IMR-90 (cell line): ENCODE measurements at regions not wholly inside any gene's neighbourhood (a gene's known extent, or its start where the extent isn't known, plus 50 kb on each side); places are given as distances from the start of the nearest gene placed in this dataset.
A peak's percentile ranks its signal among the peaks of the same experiment; 100 is the strongest.

Source experiments
- ATAC-seq: fragments of 200-7000 bp; cut with Tn5 transposase; 2 replicates; pipeline ENCODE4 v1.9.1; 2020; ENCODE audit warnings: low read depth, mild to moderate bottlenecking, moderate library complexity
- BruUV-seq: library from RNA; stranded (reverse); fragments of 400-500 nt; replicated peaks from 2 replicates; lab custom pipeline; 2021; lab: Mats Ljungman, UMichigan
- CTCF ChIA-PET: fragments of 300-600 bp; formaldehyde crosslinking; extraction: SDS; loops from one replicate; lab custom pipeline; 2021; ENCODE audit warnings: antibody characterized with exemption; lab: Yijun Ruan, JAX
- POLR2A ChIA-PET: fragments of 300-600 bp; sonication (Branson Sonifier 250); formaldehyde crosslinking; loops from one replicate; lab custom pipeline; 2022; ENCODE audit warnings: antibody characterized with exemption; ENCODE audit not compliant: unreplicated experiment; lab: Charles Lee
- DNase-seq: peaks from one replicate; pipeline ENCODE4 v3.0.0; 2013
- H2AFZ ChIP-seq: replicated peaks from 2 replicates; pipeline ENCODE3; 2013; ENCODE audit warnings: low read length, mild to moderate bottlenecking; ENCODE audit not compliant: poor library complexity
- H2AK5ac ChIP-seq: 2 replicates; pipeline ENCODE4 v1.6.1; 2013; ENCODE audit warnings: low read depth, low read length, inconsistent platforms
- H2AK9ac ChIP-seq: replicated peaks from 2 replicates; pipeline ENCODE3; 2013; ENCODE audit warnings: mild to moderate bottlenecking, low read depth, low read length, moderate library complexity; ENCODE audit not compliant: poor library complexity
- H2BK120ac ChIP-seq: 2 replicates; pipeline ENCODE4 v1.6.1; 2013; ENCODE audit warnings: low read depth, low read length, inconsistent platforms
- H2BK15ac ChIP-seq: 3 replicates; pipeline ENCODE4 v1.6.1; 2013; ENCODE audit warnings: low read depth, low read length, inconsistent platforms
- H2BK20ac ChIP-seq: 2 replicates; pipeline ENCODE4 v1.6.1; 2013; ENCODE audit warnings: low read depth, mild to moderate bottlenecking, inconsistent platforms, low read length, moderate library complexity
- H2BK5ac ChIP-seq: 2 replicates; pipeline ENCODE4 v1.6.1; 2013; ENCODE audit warnings: mild to moderate bottlenecking, low read depth, low read length, inconsistent platforms; ENCODE audit not compliant: poor library complexity, severe bottlenecking
- H3K14ac ChIP-seq: replicated peaks from 2 replicates; pipeline ENCODE4 v1.6.1; 2013; ENCODE audit warnings: low read depth, low read length, inconsistent platforms
- H3K18ac ChIP-seq: 2 replicates; pipeline ENCODE4 v1.6.1; 2013; ENCODE audit warnings: low read depth, low read length, control low read depth
- H3K23ac ChIP-seq: 2 replicates; pipeline ENCODE4 v1.6.1; 2013; ENCODE audit warnings: low read depth, low read length, inconsistent platforms
- H3K27ac ChIP-seq: 2 replicates; pipeline ENCODE4 v1.5.1; 2013; ENCODE audit warnings: mild to moderate bottlenecking, control low read depth, low read length; ENCODE audit not compliant: insufficient read depth
- H3K27me3 ChIP-seq: 2 replicates; pipeline ENCODE4 v1.6.1; 2013; ENCODE audit warnings: low read length; ENCODE audit not compliant: control insufficient read depth, insufficient read depth
- H3K36me3 ChIP-seq: 2 replicates; pipeline ENCODE4 v1.6.1; 2013; ENCODE audit warnings: low read length, mixed read lengths; ENCODE audit not compliant: control insufficient read depth, insufficient read depth
- H3K4ac ChIP-seq: 2 replicates; pipeline ENCODE4 v1.6.1; 2013; ENCODE audit warnings: low read depth, low read length, inconsistent platforms
- H3K4me1 ChIP-seq: 2 replicates; pipeline ENCODE4 v1.6.1; 2013; ENCODE audit warnings: low read length, mixed read lengths; ENCODE audit not compliant: control insufficient read depth, insufficient read depth
- H3K4me2 ChIP-seq: 2 replicates; pipeline ENCODE4 v1.6.1; 2013; ENCODE audit warnings: low read depth, mild to moderate bottlenecking, control low read depth, low read length, moderate library complexity
- H3K4me3 ChIP-seq: 2 replicates; pipeline ENCODE4 v1.5.1; 2013; ENCODE audit warnings: low read depth, mild to moderate bottlenecking, control low read depth, low read length, moderate library complexity; ENCODE audit not compliant: insufficient read depth
- H3K56ac ChIP-seq: 2 replicates; pipeline ENCODE4 v1.6.1; 2013; ENCODE audit warnings: low read length, inconsistent platforms; ENCODE audit not compliant: insufficient read depth; ENCODE audit errors: extremely low read depth
- H3K79me1 ChIP-seq, 2 experiments: 2 replicates each; pipeline ENCODE4 v1.6.1; 2013; ENCODE audit warnings: low read length in 2 of 2, inconsistent platforms in 1 of 2, low read depth in 1 of 2
- H3K9ac ChIP-seq: 2 replicates; pipeline ENCODE4 v1.6.1; 2013; ENCODE audit warnings: low read depth, low read length, control low read depth
- H3K9me1 ChIP-seq: 2 replicates; pipeline ENCODE4 v1.6.1; 2013; ENCODE audit warnings: low read length, inconsistent platforms; ENCODE audit not compliant: insufficient read depth
- H3K9me3 ChIP-seq: 2 replicates; pipeline ENCODE4 v1.6.1; 2013; ENCODE audit warnings: low read length; ENCODE audit not compliant: control insufficient read depth, insufficient read depth
- H4K20me1 ChIP-seq: 2 replicates; pipeline ENCODE4 v1.6.1; 2013; ENCODE audit warnings: low read length, inconsistent platforms; ENCODE audit not compliant: insufficient read depth
- H4K5ac ChIP-seq: 2 replicates; pipeline ENCODE4 v1.6.1; 2013; ENCODE audit warnings: mild to moderate bottlenecking, low read depth, low read length, control low read depth
- H4K8ac ChIP-seq, 2 experiments: 2 replicates each; pipeline ENCODE4 v1.6.1; 2013; ENCODE audit warnings: low read depth in 2 of 2, low read length in 2 of 2, control low read depth in 1 of 2, inconsistent platforms in 1 of 2
- H4K91ac ChIP-seq: 2 replicates; pipeline ENCODE4 v1.6.1; 2013; ENCODE audit warnings: low read depth, low read length, inconsistent platforms; ENCODE audit not compliant: insufficient read depth
- BHLHE40 ChIP-seq: fragments of 150-350 bp; IDR thresholded peaks from 2 replicates; pipeline ENCODE4 v1.6.1; 2016; ENCODE audit warnings: mild to moderate bottlenecking, low read depth, low read length
- CHD1 ChIP-seq: IDR thresholded peaks from 2 replicates; pipeline ENCODE4 v1.6.1; 2012; ENCODE audit warnings: low read depth, low read length, improper control_type of control experiment
- MAFK ChIP-seq: IDR thresholded peaks from 2 replicates; pipeline ENCODE4 v1.6.1; 2012; ENCODE audit warnings: low read depth, low read length, improper control_type of control experiment
- WGBS, 2 experiments: methylation state at CpG; one replicate each; pipeline versions ENCODE4 v1.1.5 to v1.1.7; 2013; ENCODE audit warnings: missing lambda C conversion rate in 2 of 2; ENCODE audit not compliant: insufficient read length in 1 of 2; ENCODE audit errors: extremely low coverage in 2 of 2; 5-methylcytosine and 5-hydroxymethylcytosine counted together
- dilution Hi-C: fragments of 300-500 bp; cut with HindIII; formaldehyde crosslinking; loops from one replicate; pipeline ENCODE4 v1.14.3; 2018; ENCODE audit warnings: low sequenced_read_pairs; ENCODE audit not compliant: unreplicated experiment
- in situ Hi-C: fragments of 300-500 bp; cut with MboI; formaldehyde crosslinking; loops from 3 replicates; pipeline ENCODE4 v1.14.3; 2019; ENCODE audit warnings: low sequenced_read_pairs, inconsistent platforms, mixed read lengths
- intact Hi-C: fragments of 100-400 bp; cut with micrococcal nuclease; formaldehyde crosslinking; loops from 2 replicates; pipeline ENCODE4 v1.10.0; 2022

DNA sequence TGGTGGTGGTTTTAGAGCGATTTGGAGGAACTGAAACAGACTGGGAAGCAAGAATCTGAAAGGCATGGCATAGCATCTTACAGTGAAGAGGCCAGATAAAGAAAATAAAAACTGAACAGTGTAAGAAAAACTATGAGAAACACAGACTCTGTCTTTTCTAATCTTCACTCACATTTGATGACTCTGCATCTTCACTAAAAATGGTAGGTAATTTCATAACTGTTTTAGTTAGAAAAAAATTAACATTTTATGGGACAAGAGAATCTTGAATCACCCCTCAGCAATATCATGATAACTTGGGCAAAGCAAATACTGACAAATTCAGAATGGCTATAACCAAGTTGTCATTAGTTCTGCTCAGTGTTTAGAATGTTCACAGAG is 812.6 kb downstream of the MCTP2 start:
- Histone ChIP-seq H2BK15ac (no peak overlapping the region), H2AK9ac (no peak overlapping the region), H2AFZ (no peak overlapping the region), H4K20me1 (no peaks in the 10 kb centered on the region), H3K9ac (no peak overlapping the region), H2BK120ac (no peak overlapping the region), H2BK5ac (no peak overlapping the region), H3K27me3 (no peaks in the 10 kb centered on the region), H3K36me3 (no peaks in the 10 kb centered on the region), H3K4me2 (no peak overlapping the region), H3K4me3 (no peak overlapping the region), H3K9me1 (no peaks in the 10 kb centered on the region), H4K8ac (no peak overlapping the region), H3K23ac (no peak overlapping the region), H4K5ac (no peak overlapping the region), H2AK5ac (no peak overlapping the region), H3K27ac (no peak overlapping the region), H3K4ac (no peak overlapping the region), H3K4me1 (no peaks in the 10 kb centered on the region), H3K79me1 (no peaks in the 10 kb centered on the region), H3K56ac (no peak overlapping the region), H3K9me3 (no peaks in the 10 kb centered on the region), H4K91ac (no peak overlapping the region), H2BK20ac (no peak overlapping the region), H3K18ac (no peak overlapping the region), H3K14ac (no peak overlapping the region)
- WGBS, 2 experiments = no CpG with 5 or more reads among the region's 1 CpG
- in situ Hi-C loops = no loop called here
- ATAC-seq = no peak
- intact Hi-C loops = loop anchor here (5.0 kb wide), 1 partner anchor 193 kb away; no protein-coding TSS in a partner anchor
- TF ChIP-seq CHD1 (no peak), MAFK (0 out of 2 replicates have a peak, but pooled peaks have one; percentile 8), BHLHE40 (no peak)
- ChIA-PET POLR2A (no interaction called here), CTCF (no interaction called here)
- no peak for DNase-seq
- dilution Hi-C loops = no loop called here
- no TSS peak for BruUV-seq
